ENCODE measurements at regions not wholly inside any gene's neighbourhood (a gene's known extent, or its start where the extent isn't known, plus 50 kb on each side); places are given as distances from the start of the nearest gene placed in this dataset.

DNA sequence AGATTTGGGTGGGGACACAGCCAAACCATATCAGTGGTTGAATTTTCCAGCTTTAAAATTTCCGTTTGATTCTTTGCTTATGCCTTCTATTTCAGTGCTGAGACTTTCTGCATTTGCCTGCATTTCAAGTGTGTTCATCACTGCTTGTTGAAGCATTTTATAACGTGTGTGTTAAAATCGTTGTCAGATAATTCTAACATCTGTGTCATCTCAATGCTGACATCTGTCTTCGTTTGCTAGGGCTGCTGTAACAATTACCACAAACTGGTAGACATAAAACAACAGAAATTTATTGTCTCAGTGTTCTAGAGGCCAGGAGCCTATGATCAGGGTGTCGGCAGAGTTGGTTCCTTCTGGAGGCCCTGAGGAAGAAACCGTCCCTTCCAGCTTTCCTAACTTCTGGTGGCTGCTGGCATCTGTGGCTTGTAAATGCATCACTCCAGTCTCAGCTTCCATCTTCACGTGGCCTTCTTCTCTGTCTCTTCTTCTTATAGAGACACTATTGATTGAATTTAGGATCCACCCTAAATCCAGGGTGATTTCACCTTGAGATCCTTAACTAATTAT is 71.1 kb upstream of the SDK1 start:
- no peak for DNase-seq
- Histone ChIP-seq H3K27me3 (ENCODE audit: insufficient read depth, low read depth, severe bottlenecking) (no peaks in the 10 kb centered on the region), H3K27ac (no peak overlapping the region), H3K36me3 (no peaks in the 10 kb centered on the region), H3K9me3 (ENCODE audit: severe bottlenecking) (no peaks in the 10 kb centered on the region), H3K4me3 (ENCODE audit: low read depth, low read length) (no peak overlapping the region)
- TF ChIP-seq, protein P1, sequence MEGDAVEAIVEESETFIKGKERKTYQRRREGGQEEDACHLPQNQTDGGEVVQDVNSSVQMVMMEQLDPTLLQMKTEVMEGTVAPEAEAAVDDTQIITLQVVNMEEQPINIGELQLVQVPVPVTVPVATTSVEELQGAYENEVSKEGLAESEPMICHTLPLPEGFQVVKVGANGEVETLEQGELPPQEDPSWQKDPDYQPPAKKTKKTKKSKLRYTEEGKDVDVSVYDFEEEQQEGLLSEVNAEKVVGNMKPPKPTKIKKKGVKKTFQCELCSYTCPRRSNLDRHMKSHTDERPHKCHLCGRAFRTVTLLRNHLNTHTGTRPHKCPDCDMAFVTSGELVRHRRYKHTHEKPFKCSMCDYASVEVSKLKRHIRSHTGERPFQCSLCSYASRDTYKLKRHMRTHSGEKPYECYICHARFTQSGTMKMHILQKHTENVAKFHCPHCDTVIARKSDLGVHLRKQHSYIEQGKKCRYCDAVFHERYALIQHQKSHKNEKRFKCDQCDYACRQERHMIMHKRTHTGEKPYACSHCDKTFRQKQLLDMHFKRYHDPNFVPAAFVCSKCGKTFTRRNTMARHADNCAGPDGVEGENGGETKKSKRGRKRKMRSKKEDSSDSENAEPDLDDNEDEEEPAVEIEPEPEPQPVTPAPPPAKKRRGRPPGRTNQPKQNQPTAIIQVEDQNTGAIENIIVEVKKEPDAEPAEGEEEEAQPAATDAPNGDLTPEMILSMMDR (IDR thresholded peaks at IDR 0.05; ENCODE audit: low read depth, low read length): no peak

DNA sequence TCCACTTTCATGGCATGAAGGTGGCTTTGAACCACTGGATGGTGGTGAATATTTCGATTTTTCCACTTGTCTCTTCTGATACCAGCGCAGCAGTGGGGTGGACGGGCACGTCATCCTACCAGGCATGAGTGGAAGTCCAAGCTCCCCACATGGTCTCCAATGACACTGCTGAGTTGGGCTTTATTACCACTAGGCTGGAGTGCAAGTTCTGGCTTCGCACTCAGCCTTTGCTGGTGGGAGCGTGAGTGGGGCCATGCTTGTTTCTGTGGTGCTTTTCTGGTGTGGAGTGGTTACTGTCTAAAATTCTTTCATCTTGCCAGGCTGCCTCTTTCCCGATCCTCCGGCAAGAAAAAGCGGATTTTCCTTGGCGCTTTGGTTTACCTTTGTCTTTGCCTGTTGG is 70.1 kb upstream of the SDK1 start:
- no peak for DNase-seq
- Histone ChIP-seq H3K36me3 (no peaks in the 10 kb centered on the region), H3K27ac (no peak overlapping the region), H3K4me3 (ENCODE audit: low read depth, low read length) (no peak overlapping the region), H3K9me3 (ENCODE audit: severe bottlenecking) (peaks cover 7% of the 10 kb centered on the region), H3K27me3 (ENCODE audit: insufficient read depth, low read depth, severe bottlenecking) (no peaks in the 10 kb centered on the region)
- TF ChIP-seq, protein P1 (IDR thresholded peaks at IDR 0.05; ENCODE audit: low read depth, low read length): no peak

DNA sequence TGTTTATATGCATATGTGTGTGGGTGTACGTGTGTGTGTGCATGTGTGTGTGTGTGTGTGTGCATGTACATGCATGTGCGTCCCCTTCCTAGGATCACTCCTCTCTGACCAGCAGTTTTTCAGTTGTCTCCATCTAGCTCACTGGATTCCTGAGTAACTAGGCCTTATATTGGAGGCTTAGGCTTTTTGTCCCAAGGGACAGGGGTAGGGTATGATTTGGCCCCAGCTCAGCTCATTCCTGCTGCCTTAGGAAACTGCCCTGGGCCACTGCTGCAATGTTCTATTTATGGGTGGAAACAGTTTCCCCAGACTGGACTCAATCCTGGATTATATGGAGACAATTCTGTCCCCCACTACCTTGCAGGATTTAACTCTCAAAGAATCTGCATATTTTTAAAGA is 68.8 kb upstream of the SDK1 start:
- no peak overlapping the region for H3K4me3 ChIP-seq (ENCODE audit: low read depth, low read length)
- TF ChIP-seq, protein P1 (IDR thresholded peaks at IDR 0.05; ENCODE audit: low read depth, low read length): no peak
- H3K9me3 ChIP-seq (ENCODE audit: severe bottlenecking): peaks cover 15% of the 10 kb centered on the region
- no peak overlapping the region for H3K27ac ChIP-seq
- no peak for DNase-seq
- H3K36me3 ChIP-seq: no peaks in the 10 kb centered on the region
- no peaks in the 10 kb centered on the region for H3K27me3 ChIP-seq (ENCODE audit: insufficient read depth, low read depth, severe bottlenecking)

DNA sequence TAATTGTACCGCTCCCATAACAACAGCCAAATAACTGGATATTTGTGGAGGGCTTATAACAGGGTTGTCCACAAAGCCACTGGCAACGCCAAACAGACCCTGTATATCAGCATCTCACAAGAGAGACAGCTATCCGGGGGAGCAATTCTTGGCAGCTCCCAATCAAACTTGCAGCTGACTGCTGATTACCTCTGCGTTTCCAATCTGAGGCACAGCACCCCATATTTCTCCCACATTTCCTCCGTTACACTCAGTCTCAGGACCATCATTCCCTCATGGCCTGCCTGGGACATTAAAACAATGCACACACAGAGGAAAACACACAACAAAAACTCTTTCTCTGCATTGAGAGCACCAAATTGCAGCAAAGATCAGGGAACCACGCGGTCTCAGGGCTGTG is 67.8 kb upstream of the SDK1 start:
- no peaks in the 10 kb centered on the region for H3K36me3 ChIP-seq
- no peak for DNase-seq

DNA sequence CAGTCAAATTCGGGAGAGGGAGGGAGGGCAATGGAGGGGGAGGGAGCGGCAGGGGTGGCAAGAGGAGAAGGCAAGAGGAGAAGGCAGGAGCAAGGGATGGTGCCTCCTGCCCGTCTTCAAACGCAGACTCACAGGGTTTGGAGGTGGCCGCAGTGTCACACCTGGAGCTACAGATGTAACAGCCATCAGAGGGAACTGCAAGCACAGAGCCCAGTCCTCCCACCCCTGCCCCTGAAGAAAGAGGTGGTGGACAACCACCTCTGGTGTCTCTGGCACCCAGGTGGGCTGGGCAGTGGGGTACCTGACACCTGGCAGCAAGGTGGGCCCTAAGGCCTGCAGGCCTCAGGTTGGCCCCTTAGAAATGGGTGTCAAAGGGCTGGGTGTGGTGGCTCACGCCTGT is 67.0 kb upstream of the SDK1 start:
- DNase-seq: no peak
- Histone ChIP-seq H3K27me3 (ENCODE audit: insufficient read depth, low read depth, severe bottlenecking) (no peaks in the 10 kb centered on the region), H3K36me3 (no peaks in the 10 kb centered on the region), H3K4me3 (ENCODE audit: low read depth, low read length) (no peak overlapping the region), H3K27ac (no peak overlapping the region), H3K9me3 (ENCODE audit: severe bottlenecking) (peaks cover 15% of the 10 kb centered on the region)
- TF ChIP-seq, protein P1 (IDR thresholded peaks at IDR 0.05; ENCODE audit: low read depth, low read length): no peak

More for the DNA sequence above, 67.8 kb upstream of the SDK1 start:
- Histone ChIP-seq H3K27me3 (ENCODE audit: insufficient read depth, low read depth, severe bottlenecking) (no peaks in the 10 kb centered on the region), H3K27ac (no peak overlapping the region), H3K4me3 (ENCODE audit: low read depth, low read length) (no peak overlapping the region), H3K9me3 (ENCODE audit: severe bottlenecking) (peaks cover 15% of the 10 kb centered on the region)
- TF ChIP-seq, protein P1 (IDR thresholded peaks at IDR 0.05; ENCODE audit: low read depth, low read length): no peak

DNA sequence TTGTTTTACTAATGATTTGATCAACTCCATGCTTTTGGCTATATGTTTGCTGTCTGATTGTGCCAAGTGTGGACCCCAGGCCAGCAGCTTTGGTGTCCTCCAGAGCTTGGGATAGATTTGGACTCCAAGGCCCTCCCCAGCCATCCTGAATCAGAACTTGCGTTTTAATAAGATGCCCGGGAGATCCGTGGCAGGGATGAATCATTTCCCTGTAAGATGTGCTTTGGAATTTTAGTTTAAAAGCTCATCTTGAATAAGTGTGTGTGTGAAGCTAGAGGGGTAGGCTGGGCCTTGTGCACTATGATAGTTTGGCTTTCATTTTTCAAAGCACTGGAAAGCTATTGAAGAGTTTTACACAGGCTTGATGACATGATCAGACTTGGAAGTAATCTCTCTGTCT is 66.2 kb upstream of the SDK1 start:
- H3K27ac ChIP-seq: no peak overlapping the region
- H3K27me3 ChIP-seq (ENCODE audit: insufficient read depth, low read depth, severe bottlenecking): no peaks in the 10 kb centered on the region
- H3K9me3 ChIP-seq (ENCODE audit: severe bottlenecking): peaks cover 15% of the 10 kb centered on the region
- TF ChIP-seq, protein P1 (IDR thresholded peaks at IDR 0.05; ENCODE audit: low read depth, low read length): no peak
- no peak overlapping the region for H3K4me3 ChIP-seq (ENCODE audit: low read depth, low read length)
- DNase-seq: no peak
- no peaks in the 10 kb centered on the region for H3K36me3 ChIP-seq
